Mesodermal cell (in vitro differentiated cells): ENCODE measurements at regions not wholly inside any gene's neighbourhood (a gene's known extent, or its start where the extent isn't known, plus 50 kb on each side); places are given as distances from the start of the nearest gene placed in this dataset.

Experiments
- H3K27ac ChIP-seq: 2 replicates; pipeline ENCODE4 v1.7.0; 2013; ENCODE audit warnings: mild to moderate bottlenecking, low read depth, low read length, moderate library complexity; ENCODE audit not compliant: severe bottlenecking
- H3K36me3 ChIP-seq: 2 replicates; pipeline ENCODE4 v1.7.1; 2013; ENCODE audit warnings: mild to moderate bottlenecking, low read length, moderate library complexity; ENCODE audit not compliant: control insufficient read depth, insufficient read depth
- H3K4me1 ChIP-seq: one replicate; pipeline ENCODE4 v1.7.1; 2013; ENCODE audit warnings: mild to moderate bottlenecking, low read length; ENCODE audit not compliant: insufficient read depth, control insufficient read depth, poor library complexity, severe bottlenecking
- H3K4me3 ChIP-seq: 2 replicates; pipeline ENCODE4 v1.7.0; 2013; ENCODE audit warnings: low read length, control low read depth, mild to moderate bottlenecking; ENCODE audit not compliant: insufficient read depth, poor library complexity, severe bottlenecking; ENCODE audit errors: extremely low read depth
- H3K9me3 ChIP-seq: 2 replicates; pipeline ENCODE4 v1.7.1; 2013; ENCODE audit warnings: mild to moderate bottlenecking, low read length, moderate library complexity; ENCODE audit not compliant: control insufficient read depth
- WGBS, 2 experiments: methylation state at CpG; one replicate each; pipeline ENCODE4 v1.1.5; 2013; ENCODE audit warnings: missing lambda C conversion rate in 2 of 2; ENCODE audit not compliant: insufficient coverage in 2 of 2; 5-methylcytosine and 5-hydroxymethylcytosine counted together

DNA sequence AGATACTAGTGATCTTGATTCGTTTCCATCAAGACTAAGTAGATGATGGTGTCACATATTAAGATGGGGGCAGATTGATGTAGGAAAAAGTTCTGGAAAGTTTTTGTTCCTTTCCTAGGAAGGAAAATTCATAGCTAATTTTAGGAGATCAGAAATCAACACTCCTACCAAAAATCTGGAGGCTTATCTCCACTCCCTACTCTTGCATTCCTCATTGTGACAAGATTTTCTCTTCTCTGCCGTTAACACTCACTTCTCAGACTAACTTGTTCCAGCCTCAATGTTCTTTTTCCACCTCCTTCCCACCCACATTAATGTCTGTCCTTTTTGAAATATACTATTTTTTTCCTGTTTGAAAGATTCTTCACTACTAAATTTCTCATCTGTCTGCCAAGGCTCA lies 851.9 kb upstream of the GHITM start:
- WGBS, 2 experiments = 91 to 100% methylated on average over 2 of the region's 2 CpGs
- Histone ChIP-seq H3K4me3 (no peak overlapping the region), H3K36me3 (no peaks in the 10 kb centered on the region), H3K9me3 (no peaks in the 10 kb centered on the region), H3K27ac (no peak overlapping the region), H3K4me1 (no peaks in the 10 kb centered on the region)

DNA sequence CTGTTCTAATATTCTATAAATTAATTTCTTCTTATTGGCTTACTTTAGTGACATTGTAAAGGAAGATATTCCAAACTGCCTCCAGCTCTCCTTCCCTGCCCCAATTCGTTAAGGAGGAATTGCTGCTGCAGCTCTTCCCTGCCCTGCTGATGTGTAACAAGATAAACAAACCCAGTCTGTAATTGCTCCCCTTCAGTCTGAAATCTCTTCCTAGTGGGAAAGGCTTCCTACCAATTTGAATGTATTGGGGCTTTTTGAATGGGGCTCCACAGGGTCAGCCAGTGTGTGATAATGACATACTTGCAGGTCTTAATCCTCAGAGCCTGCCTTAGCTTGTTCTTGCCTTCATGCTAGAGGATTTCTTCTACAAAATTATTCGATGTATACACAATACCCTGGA lies 849.9 kb upstream of the GHITM start:
- WGBS, 2 experiments = no CpG with 5 or more reads among the region's 2 CpGs
- H3K27ac ChIP-seq = no peak overlapping the region
- no peak overlapping the region for H3K4me3 ChIP-seq

DNA sequence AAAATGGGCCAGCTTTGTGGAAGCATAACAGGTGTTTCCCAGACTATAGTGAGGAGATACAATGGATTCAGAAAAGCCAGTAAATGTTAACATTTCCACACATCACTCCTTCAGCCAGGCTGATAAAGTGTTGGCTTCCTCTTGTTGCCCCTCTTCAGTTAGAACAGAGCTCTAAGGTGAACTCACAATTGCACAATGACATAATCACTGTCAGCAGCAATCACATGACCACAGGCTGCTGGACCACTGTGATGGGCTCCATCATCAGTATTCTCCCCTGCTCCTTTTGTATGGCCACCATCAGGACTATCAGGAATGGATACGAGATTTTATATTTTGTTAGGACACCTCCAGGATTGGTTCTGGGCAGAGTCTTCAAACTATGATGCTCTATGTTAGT lies 849.4 kb upstream of the GHITM start:
- Histone ChIP-seq H3K27ac (no peak overlapping the region), H3K4me1 (no peaks in the 10 kb centered on the region), H3K4me3 (no peak overlapping the region), H3K9me3 (no peaks in the 10 kb centered on the region), H3K36me3 (no peaks in the 10 kb centered on the region)
- 60 to 83% methylated on average over 1 of the region's 1 CpG for WGBS, 2 experiments

More for the DNA sequence above, 849.9 kb upstream of the GHITM start:
- no peaks in the 10 kb centered on the region for H3K9me3 ChIP-seq
- H3K4me1 ChIP-seq = no peaks in the 10 kb centered on the region
- H3K36me3 ChIP-seq = no peaks in the 10 kb centered on the region

DNA sequence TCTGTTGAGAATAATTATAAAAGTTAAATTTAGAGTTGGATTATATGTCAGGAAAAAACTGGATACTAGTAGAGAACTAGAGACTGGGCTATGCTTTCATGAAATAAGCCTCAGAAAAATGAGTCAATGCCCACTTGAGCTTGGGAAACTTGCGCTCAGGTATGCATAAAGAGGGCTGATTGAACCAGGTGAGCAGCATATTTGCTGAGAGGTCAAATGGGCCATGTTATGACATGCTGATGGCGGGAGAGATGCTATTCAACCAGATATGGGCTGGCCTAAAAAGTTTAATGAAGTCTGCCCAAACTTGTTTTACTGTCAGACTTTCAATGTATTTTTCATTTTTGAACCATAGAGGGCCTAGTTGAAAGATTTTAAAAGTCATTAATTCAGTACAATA lies 837.6 kb upstream of the GHITM start:
- no peaks in the 10 kb centered on the region for H3K4me1 ChIP-seq
- H3K4me3 ChIP-seq = no peak overlapping the region
- 83 to 93% methylated on average over 2 of the region's 2 CpGs for WGBS, 2 experiments
- H3K36me3 ChIP-seq = no peaks in the 10 kb centered on the region
- H3K27ac ChIP-seq = no peak overlapping the region
- H3K9me3 ChIP-seq = no peaks in the 10 kb centered on the region

DNA sequence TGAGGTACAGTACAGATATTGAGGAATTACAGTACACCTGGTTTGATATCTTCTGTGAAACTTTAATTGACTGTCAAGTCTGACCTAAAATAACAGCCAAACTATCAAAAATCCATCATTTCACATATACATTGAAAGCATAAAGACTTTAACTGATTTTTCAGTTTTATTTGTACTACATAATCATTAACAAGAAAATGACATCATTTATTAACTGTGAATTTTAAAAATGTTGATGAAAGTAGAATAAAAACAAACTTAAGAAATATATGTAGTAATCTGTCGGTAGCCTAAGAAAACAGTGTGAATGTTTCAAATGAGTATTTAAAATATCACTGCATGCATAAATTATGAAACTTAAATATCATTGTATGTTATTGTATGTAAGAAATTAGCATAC lies 836.7 kb upstream of the GHITM start:
- Histone ChIP-seq H3K4me3 (no peak overlapping the region), H3K36me3 (no peaks in the 10 kb centered on the region), H3K27ac (no peak overlapping the region), H3K4me1 (no peaks in the 10 kb centered on the region), H3K9me3 (no peaks in the 10 kb centered on the region)
- WGBS, 2 experiments = no CpG with 5 or more reads among the region's 1 CpG

DNA sequence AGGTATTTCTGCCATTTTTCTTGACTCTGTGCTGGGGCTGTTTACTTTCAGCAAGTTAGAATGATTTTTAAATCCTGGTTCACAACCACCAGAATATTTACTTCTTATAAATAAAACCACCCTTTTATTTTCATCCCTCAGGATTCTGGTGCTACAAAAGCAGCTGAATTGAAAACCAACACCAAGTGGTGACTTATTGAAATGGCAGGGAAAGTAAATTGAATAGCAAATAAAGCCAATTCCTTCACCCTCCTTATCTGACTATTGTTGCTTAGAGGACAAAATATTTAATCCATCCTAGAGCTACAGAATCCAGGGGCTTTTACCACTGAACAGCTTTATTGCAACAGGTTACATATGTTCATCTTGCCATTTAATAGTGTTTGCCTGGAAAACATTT lies 828.6 kb upstream of the GHITM start:
- no peak overlapping the region for H3K4me3 ChIP-seq
- no peaks in the 10 kb centered on the region for H3K4me1 ChIP-seq
- H3K27ac ChIP-seq = no peak overlapping the region
- H3K9me3 ChIP-seq = no peaks in the 10 kb centered on the region
- H3K36me3 ChIP-seq = no peaks in the 10 kb centered on the region

DNA sequence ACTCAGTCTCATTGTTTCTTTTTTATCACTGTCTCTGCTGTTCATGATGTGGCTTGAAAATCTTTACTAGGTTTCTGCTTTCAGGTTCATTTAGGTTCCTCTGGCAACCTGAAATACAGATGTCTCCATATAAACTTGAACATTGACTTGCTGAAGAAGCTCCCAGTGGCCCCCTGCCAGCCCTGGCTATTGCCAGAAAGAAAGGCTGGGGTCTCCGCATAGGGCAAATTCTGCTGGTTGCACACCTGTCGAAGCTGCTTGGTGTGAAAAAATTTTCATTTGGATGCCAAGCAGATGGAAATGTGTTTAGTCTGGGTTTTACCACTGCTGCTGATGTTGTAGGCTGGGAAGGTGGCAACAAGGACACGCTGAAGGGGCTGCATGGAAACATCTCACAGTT lies 826.7 kb upstream of the GHITM start:
- Histone ChIP-seq H3K9me3 (no peaks in the 10 kb centered on the region), H3K36me3 (no peaks in the 10 kb centered on the region), H3K27ac (no peak overlapping the region), H3K4me3 (no peak overlapping the region), H3K4me1 (no peaks in the 10 kb centered on the region)
- WGBS, 2 experiments = 84 to 89% methylated on average over 2 to 3 of the region's 3 CpGs

DNA sequence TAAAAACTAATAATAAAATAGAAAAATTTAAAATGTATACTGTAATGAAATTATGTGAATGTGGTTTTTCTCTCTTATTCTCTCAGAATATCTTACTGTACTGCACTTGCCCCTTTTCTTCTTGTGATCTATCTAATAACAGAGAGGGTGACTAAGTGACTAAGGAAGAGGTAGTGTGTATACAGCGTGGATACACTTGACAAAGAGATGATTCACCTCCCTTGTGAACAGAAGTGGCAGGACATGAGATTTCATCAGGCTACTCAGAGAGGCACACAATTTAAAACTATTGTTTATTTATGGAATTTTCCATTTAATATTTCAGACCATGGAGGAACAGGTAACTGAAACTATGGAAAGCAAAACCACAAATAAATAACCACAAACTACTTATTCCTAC lies 806.6 kb upstream of the GHITM start:
- no peaks in the 10 kb centered on the region for H3K4me1 ChIP-seq
- H3K36me3 ChIP-seq = no peaks in the 10 kb centered on the region
- no peaks in the 10 kb centered on the region for H3K9me3 ChIP-seq
- no peak overlapping the region for H3K4me3 ChIP-seq
- no CpG with 5 or more reads among the region's 1 CpG for WGBS, 2 experiments
- H3K27ac ChIP-seq = no peak overlapping the region

DNA sequence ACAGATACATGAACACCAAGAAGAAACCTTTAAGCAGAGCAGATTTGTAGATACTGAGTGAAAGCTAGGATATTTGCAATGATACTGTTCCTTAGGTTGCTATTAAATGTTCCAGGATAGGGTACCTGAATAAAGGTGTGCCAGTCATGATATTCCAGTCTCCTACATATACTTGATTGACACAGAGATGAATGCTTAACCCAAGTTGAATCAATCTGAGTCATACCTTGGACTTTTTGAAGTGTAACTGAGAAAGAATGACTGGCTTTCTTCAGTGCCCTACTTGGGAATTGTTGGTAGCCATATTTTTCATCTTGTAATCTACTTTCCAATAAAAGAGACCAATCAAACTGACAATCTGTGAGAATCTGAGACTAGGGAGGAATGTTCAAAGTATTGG lies 805.7 kb upstream of the GHITM start:
- Histone ChIP-seq H3K4me3 (no peak overlapping the region), H3K4me1 (no peaks in the 10 kb centered on the region), H3K9me3 (no peaks in the 10 kb centered on the region), H3K27ac (no peak overlapping the region), H3K36me3 (no peaks in the 10 kb centered on the region)

DNA sequence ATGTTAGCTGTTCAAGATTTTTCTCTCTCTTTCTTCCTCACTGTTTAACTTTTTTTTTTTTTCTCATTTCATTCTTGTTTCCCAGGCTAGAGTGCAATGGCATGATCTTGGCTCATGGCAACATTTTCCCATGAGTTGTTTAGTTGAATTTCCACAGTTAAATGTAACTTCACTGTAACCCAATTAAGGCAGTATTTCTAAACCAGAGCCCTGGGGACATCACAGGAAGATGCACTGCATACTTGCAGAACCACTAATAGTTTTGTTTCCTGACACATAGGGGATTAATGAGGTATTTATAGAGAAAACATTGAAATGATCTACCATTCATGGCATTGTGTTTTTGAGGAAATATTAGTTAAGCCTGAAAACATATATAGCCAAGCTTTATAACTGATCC lies 795.6 kb upstream of the GHITM start:
- Histone ChIP-seq H3K36me3 (no peaks in the 10 kb centered on the region), H3K4me3 (no peak overlapping the region), H3K4me1 (no peaks in the 10 kb centered on the region), H3K9me3 (no peaks in the 10 kb centered on the region), H3K27ac (no peak overlapping the region)

DNA sequence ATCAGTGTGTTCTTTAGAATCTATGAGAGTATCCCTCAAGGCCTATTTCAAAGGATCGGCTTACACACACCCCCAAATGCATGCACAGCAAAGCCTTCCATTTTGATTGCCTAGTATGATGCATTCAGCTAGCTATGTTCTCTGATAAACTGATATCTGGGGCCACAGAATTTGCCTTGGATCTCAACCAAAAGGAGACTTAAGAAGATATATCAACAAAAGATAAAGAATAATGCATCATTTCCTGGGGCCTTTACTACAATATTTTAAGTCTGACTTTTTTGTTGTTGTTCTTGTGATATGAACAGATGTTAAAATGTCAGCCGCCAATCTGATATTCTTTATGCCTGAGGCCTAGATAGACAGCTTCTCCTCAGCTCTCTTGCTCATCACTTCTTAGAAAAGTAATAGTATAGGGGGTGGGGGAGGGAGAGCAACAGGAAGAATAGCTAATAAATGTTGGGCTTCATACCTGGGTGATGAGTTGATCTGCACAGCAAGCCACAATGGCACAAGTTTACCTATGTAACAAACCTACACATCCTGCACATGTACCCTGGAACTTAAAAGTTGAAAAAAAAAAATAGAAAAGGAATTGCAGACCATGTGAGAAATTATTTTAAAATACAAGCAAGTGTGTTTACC lies 792.9 kb upstream of the GHITM start:
- no peak overlapping the region for H3K27ac ChIP-seq
- H3K9me3 ChIP-seq = no peaks in the 10 kb centered on the region
- no peaks in the 10 kb centered on the region for H3K36me3 ChIP-seq
- no peak overlapping the region for H3K4me3 ChIP-seq
- H3K4me1 ChIP-seq = no peaks in the 10 kb centered on the region
- WGBS, 2 experiments = no CpG with 5 or more reads among the region's 2 CpGs

DNA sequence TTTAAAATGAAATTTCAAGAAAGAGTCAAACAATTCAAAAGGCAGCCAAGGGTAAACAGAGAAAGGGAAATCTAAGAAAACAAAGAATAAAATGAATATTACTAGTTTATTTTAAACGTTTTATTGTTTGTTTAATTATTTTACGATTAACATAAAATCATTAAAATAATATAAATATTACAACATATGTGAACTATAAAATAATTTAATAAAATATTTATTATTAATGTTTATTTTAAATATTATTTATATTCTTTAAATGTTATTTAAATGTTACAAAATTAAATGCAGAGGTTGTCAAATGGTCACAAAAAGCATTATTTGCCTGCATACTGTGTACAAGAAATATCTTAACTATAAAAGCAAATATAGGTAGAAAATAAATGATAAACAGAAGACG lies 786.7 kb upstream of the GHITM start:
- H3K4me3 ChIP-seq = no peak overlapping the region
- WGBS, 2 experiments = no CpG with 5 or more reads among the region's 3 CpGs
- no peaks in the 10 kb centered on the region for H3K36me3 ChIP-seq
- H3K9me3 ChIP-seq = no peaks in the 10 kb centered on the region
- H3K4me1 ChIP-seq = no peaks in the 10 kb centered on the region
- no peak overlapping the region for H3K27ac ChIP-seq
